Jurkat, Clone E6-1 (cell line): ENCODE measurements at regions not wholly inside any gene's neighbourhood (a gene's known extent, or its start where the extent isn't known, plus 50 kb on each side); places are given as distances from the start of the nearest gene placed in this dataset.

Experiments
- DNase-seq: peaks from one replicate; pipeline ENCODE4 v3.0.0-alpha.2; 2011; ENCODE audit warnings: low read depth, low spot score
- H3K4me3 ChIP-seq: 2 replicates; pipeline ENCODE4 v1.5.1; 2011; ENCODE audit warnings: mild to moderate bottlenecking, low read length, control low read depth, moderate library complexity

DNA sequence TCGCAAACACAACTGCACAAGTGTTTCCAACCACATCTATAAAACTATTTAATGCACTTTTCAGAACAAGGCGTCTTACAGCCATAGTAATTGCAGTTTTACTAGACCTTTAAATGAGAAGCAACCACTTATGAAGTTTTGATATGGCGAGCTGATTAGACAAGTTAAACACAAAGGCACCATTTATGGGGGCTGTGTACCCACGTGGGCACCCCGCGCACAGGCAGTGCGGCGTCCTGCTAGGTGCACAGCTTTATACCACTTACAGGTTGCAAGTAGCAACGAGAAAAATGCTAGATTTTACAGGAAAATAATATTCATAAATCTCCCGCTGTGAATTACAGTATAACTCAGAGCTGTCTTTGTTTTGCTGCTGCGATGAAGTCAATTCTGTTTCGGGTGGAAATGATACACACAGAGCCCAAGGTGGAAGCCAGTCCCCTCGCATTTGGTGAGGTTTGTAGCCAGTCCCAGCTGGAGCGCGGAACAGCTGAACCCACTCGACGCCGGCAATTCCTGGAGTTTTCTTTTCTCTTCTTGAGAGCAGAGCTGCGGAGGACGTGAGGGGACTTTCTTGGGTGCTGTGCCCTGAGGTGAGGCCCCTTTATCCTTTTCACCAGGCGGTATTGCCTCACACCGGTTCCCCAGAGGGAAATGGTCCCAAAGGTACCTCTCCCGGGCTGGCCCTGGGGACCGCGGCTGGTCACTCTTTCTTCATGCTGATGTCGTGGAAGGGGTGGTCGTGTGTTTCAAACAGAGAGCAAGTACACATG is 76.7 kb downstream of the PTGR3 start:
- H3K4me3 ChIP-seq = no peak overlapping the region
- DNase-seq = no peak

GRCh38 chr18:75131381-75132000 is 77.4 kb downstream of the PTGR3 start:
- H3K4me3 ChIP-seq = no peak overlapping the region
- no peak for DNase-seq

DNA sequence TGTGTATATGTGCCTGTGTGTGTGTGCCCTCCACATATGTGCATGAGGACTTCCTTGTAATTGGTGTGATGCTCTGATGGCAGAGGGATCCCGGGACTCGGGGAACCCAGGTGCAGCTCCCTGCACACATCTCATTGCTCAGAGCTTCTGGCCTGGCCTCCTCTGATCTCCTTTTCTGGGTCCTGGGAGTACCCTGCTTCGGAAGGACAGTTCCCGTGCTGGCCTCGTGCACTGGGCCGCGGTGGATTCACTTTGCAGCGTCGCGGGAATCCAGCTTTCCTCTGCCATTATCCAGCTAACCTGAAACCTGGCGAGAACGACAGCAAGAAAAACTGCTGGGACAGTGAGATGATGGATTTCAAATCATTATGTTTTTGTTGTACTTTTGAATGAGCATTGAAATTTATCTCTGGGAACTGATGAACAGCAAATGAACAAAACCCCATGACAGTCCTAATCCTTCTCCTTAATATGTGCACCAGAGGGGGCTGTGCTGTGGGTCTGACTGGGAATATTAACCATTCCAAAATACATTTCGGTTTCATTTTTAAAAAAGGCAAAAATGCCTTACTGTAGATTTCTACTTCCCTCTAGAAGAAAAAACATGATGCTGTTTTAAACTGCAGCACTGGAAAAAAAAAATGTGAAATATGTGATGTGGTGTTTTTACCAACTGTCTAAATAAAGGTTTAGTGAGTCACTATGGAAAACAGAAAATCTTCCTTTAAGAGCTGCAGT is 78.2 kb downstream of the PTGR3 start:
- DNase-seq = no peak
- no peak overlapping the region for H3K4me3 ChIP-seq

- DNase-seq = no peak
- H3K4me3 ChIP-seq = no peak overlapping the region
Observed at GRCh38 chr18:75129717-75130477, 79.0 kb downstream of the PTGR3 start.

- no peak for DNase-seq
- H3K4me3 ChIP-seq = no peak overlapping the region
Observed at GRCh38 chr18:75128911-75129716, 79.8 kb downstream of the PTGR3 start.

DNA sequence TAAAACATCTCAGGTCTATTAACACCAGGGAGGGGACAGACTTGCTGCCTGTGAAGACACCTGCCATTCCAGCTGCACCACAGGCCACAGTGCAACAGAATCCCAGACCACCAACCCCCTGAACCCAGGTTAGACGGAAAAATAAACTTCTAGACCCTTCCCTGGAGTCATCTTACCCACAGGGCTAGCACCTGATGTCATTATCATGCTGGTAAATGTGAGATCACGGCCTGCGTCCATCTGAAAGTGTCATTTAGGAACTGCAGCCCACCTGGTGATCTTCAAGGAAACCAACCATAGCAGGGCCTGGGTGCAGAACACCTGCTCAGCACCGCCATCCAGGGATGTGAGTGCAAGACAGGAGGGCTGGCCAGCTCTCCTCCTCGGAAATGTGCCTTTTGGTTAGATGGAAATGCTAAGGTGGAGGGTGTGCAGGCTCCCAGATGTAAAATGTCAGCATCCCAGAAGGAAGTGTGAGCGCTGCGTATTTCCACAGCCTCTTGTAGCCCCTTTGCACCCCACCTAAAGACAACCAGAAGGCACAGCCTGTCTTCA is 80.8 kb downstream of the PTGR3 start:
- H3K4me3 ChIP-seq = no peak overlapping the region
- no peak for DNase-seq

DNA sequence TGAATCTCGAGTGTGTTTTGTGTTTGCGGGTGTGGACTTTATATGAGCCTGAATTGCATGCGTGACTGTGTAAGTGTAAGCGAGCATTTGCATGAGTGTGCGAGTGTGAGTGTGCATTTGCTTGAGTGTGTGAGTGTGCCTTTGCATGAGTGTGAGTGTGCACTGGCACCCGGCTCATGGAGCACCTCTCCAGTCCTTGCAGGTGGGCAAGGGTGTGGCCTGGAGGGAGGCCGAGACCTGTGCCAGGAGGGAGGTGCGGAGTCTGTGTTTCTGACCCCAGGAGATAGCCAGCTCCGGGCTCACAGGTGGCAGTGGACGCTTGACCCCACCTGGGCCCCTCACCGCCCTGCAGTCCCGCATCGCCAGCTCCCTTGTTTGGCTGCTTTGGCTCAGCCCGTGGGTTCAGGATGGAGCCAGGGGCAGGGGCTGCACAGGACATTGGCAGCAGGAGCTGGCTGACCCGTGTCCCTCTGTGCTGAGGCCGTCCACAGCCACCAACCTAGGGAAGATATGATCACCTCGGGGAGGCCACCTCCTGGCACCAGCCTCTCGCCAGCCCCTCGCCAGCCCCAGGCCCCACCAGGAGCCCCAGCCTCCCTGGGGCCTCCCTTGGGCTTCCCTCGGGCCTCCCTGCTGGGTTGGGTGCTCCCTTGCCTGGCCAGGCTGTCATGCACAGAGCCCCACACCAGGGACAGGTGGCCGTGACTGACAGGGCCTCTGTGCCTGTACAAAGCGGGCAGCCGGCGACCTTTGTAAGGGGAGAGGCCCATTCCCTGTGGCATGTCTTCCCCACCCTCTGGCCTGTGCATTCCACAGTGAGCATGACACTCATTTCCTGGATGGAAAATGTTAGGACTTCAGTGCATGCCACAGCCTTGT is 81.6 kb downstream of the PTGR3 start:
- H3K4me3 ChIP-seq = no peak overlapping the region
- no peak for DNase-seq

- H3K4me3 ChIP-seq = no peak overlapping the region
- no peak for DNase-seq
Observed at GRCh38 chr18:75125382-75126331, 83.3 kb downstream of the PTGR3 start.

DNA sequence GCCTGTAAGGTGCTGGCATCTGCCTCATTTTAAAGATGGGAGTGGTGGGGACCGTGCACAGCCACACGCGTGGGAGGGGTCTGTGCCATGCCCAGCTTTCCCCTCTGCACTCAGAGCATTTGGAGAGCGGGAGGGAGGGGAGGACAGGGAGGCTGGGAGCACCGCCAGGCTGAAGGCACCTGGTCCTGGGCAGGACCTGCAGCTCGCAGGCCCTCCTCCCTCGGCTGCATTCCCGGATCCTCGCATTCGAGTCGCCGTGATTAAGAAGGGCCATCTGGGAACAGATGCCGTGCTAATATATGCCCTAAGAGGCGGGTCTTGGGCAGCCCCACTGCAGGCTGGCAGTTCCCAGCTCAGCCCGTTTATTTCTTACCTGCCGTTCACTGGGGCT is 84.0 kb downstream of the PTGR3 start:
- H3K4me3 ChIP-seq = no peak overlapping the region
- no peak for DNase-seq

DNA sequence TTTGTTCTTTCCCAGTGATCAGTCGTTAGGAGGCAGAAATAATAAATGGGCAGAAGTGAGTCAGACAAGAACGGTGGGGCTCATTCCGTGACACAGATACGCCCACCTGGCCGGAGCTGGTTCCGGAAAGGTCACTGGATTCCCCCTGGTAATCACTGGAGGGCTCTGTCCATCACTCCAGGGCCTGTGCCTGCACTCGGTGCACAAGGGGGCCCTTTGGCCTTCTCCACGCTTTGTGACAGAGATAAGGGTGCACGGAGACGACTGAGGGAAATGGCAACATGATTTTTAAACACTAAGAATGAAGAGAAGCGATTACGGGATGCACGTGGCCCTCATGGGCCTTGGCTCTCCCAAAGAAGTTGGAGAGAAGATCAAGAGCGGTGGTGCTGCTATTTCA is 84.4 kb downstream of the PTGR3 start:
- DNase-seq = no peak
- no peak overlapping the region for H3K4me3 ChIP-seq

- no peak for DNase-seq
- no peak overlapping the region for H3K4me3 ChIP-seq
Observed at GRCh38 chr18:75123113-75123512, 85.8 kb downstream of the PTGR3 start.

DNA sequence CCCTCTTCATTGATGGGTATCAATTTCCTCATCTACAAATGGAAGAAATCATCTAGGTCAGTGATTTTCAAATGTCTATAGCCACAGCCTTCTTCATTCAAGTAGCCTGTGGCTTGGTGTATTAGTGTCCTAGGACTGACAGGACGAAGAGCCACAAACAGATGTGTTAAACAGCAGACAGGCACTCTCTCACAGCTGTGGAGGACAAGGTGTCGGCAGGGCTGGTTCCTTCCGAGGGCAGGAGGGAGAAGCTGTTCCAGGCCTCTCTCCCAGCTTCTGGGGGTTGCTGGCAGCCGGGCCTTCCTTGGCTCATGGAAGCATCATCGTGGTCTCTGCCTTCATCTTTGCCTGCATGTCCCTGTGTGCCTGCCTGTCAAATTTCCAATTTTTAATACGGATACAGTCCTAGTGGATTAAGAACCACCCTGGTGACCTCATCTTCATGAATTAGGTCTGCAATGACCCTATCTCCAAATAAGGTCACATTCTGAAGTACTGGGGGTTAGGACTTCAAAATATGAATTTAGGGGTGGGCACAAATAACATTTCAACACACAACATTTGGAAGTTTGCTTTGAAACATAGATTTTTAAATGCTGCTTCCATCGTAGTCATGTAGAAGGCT is 86.5 kb downstream of the PTGR3 start:
- no peak for DNase-seq

DNA sequence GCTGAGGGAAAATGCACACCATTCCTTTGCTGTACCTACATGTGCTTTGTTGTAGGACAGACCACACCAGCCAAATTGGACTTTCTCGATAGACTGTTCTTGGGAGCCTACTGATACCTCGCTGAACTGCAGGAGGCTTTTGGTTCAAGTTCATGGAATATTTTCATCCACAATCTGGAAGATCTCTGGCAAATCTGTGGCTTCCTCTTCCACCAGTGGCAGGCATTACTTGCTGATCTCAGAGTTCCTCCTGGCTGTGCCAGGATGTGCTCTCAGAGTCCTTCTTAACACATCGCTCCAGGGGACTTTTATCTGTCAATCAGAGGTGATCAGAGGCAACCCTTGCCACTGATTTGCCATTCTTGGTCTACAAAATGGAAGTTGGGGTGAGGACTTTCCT is 87.7 kb downstream of the PTGR3 start:
- no peak overlapping the region for H3K4me3 ChIP-seq
- DNase-seq = peak; percentile 9

More for the DNA sequence above, 86.5 kb downstream of the PTGR3 start:
- no peak overlapping the region for H3K4me3 ChIP-seq

DNA sequence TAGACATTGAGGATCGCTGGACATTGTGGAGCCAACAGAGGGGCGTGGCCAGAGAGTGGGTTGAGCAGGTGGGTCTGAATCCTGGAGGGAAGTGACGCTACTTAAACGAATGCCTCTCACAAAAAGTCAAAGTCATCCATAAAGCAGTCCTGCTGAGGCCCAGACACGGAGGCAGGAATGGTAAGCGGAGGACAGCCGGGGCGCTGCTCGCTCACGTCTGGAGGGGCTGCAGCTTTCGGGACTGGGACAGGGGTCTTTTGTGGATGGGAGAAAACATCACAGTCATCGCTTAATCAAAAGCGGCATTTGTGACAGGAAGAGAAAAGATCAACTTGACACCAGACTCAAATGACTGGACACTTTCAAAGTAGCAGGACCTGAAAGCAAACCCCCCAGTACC is 88.4 kb downstream of the PTGR3 start:
- DNase-seq = no peak
- no peak overlapping the region for H3K4me3 ChIP-seq

GRCh38 chr18:75116809-75117208 is 92.1 kb downstream of the PTGR3 start:
- DNase-seq = no peak
- H3K4me3 ChIP-seq = no peak overlapping the region

GRCh38 chr18:75116165-75116564 is 92.8 kb downstream of the PTGR3 start:
- no peak overlapping the region for H3K4me3 ChIP-seq
- no peak for DNase-seq
